GM19395 (cell line): ENCODE measurements at regions not wholly inside any gene's neighbourhood (a gene's known extent, or its start where the extent isn't known, plus 50 kb on each side); places are given as distances from the start of the nearest gene placed in this dataset.

Experiments
- ATAC-seq: cut with Tn5 transposase; IDR thresholded peaks from one replicate; pipeline ENCODE4 v1.9.1; 2021; ENCODE audit warnings: mild to moderate bottlenecking, moderate library complexity; ENCODE audit not compliant: unreplicated experiment

DNA sequence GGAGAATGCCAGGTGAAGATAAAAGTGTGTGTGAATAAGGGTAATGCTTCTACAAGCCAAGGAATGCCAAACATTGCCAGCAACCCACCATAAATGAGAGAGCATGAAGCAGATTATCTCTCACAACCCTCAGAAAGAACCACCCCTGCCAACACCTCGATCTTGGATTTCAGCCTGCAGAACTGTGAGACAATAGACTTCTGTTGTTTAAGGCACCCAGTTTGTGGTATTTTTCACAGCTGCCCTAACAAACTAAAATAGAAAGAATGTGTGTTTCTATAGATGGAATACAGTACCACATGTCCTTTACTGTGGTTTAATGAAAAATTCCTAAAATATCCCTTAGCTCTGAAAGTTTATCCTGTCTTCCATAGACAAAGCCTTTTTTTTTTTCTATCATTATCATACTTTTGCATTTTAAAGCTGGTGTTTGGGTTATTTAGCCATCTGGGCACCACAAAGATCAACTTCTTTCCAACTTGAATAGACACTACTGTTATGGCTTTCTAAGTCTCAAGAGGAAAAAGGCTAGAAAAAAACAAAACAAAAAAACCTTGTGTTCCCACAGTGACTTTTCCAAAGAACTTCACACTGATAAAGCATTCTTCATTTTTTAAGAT is 505.6 kb downstream of the KCTD12 start:
- no peak for ATAC-seq

- no peak for ATAC-seq
Observed at GRCh38 chr13:76379341-76380105, 506.7 kb downstream of the KCTD12 start.

DNA sequence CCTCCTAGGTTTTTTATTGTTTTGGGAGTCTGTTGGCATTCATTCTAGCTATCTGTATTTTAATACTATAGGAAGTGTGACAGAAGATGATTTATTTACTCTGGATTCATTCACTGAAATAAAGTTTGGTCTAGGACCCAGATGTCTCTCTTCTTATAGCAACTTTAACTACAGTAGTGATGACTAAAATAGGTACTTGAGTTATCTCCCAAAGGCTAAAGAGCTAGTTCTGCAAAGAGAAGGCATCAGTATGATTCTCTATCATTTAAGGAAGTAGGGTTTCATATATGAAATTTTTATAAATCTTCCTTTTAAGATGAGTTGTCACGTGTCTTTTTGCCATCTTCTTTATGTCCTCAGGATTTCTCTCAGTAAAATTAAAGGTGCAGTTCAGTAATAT is 507.4 kb downstream of the KCTD12 start:
- ATAC-seq = no peak

- ATAC-seq = no peak
Observed at GRCh38 chr13:76363682-76364289, 522.4 kb downstream of the KCTD12 start.

GRCh38 chr13:76361868-76362267 is 524.3 kb downstream of the KCTD12 start:
- ATAC-seq = no peak

DNA sequence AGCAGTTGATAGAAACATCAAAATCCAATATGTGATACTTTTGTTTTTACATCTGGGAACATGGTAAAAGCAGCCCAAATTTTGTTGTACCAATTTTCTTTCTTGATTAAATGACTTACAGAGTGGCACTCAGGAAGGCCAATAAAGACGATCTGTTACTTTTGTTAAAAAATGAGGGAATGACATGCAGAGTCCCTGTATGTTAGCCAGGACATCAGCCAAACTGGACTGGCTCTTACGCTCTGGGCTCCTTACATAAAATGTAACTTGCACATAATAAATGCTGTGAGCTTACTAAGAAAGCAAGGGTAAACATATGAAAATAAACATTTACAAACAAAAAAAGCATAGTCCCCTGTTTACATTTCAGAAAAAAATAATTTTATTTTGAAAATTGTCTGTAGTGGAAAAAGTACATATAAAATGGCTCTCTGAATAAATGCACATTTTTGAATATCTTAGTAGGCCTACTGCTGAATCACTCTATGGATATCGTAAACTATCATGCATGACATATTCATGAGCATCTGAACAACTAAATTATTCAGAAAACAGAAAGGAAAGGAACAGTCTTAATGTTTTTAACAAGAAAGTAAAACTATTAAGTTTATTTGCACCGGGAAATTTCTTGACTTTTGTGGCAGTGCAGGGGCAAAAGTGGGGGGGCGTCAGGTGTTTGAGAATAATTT is 534.5 kb downstream of the KCTD12 start:
- ATAC-seq = no peak

- no peak for ATAC-seq
Observed at GRCh38 chr13:76350399-76350798, 535.8 kb downstream of the KCTD12 start.

- ATAC-seq = no peak
Observed at GRCh38 chr13:76349700-76350099, 536.5 kb downstream of the KCTD12 start.

GRCh38 chr13:76339649-76340048 is 546.6 kb downstream of the KCTD12 start:
- ATAC-seq = peak; percentile 58

GRCh38 chr13:76338003-76338402 is 548.2 kb downstream of the KCTD12 start:
- no peak for ATAC-seq

- no peak for ATAC-seq
Observed at GRCh38 chr13:76336889-76337844, 549.0 kb downstream of the KCTD12 start.

DNA sequence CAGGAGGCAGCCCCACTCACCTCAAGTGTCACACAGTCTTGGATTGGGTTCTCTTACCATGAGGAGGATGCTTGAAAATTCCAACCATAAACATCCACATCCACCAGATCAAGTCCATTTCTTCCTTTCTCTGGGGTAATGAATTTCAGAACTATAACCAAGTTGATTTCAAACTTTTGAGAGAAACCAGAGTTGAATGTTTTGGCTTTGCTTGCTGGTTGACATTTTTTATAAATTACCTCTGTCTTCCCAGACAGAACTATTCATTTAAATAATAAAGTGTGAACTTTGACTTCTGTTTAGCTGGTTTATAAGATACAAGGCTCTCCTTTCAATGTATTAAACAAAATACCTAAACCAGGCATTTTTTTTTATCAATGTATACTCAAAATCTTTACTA is 550.7 kb downstream of the KCTD12 start:
- no peak for ATAC-seq

GRCh38 chr13:76331943-76332712 is 554.1 kb downstream of the KCTD12 start:
- no peak for ATAC-seq

DNA sequence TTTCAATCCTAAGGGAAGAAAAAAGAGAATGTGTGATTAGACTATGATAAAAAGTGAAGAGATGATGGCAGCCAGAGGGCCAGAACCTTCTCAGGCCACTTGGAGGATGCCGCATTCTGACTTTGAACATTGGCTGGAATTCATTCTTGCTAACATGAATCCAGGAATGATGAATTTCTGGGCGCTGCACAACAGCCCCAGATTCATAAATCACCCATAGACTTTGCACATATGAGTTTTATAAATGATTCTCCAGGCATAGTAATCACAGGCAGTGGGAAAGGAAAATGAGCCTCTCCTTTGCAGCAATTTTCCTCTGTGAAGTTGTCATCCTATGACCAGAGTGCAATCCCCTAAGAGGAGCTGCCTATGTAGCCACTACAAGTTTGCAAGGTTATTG is 555.4 kb downstream of the KCTD12 start:
- no peak for ATAC-seq

DNA sequence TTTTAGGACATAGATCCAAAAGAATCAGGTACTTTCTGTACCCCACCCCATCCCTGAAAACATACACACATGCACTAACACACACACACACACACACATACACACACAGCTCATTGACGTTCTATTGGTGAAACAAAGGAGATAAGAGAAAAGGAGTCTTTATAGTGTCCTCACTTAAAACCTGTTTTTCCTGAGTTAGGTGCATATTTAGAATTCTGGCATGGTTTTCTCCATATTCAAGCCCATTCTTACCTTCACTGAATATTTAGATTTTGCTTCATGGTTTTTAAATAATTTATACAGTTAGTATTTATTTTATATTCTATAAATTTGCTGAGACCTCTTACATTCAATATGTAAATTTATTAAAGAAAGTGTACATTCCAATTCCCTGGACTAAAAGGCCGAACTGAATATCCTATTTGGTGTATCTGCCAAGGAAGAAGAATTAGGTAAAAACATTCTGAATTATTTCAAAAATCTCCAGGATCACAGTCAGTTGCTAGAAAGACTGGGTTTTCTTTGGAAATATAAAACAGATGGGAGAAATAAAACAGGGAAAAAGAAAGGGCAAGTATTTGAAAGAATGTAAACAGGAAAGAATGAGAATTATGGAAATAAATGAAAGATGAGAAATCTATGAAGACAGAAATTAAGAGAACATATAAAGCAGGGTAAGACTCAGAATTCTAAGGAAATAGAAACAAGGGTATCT is 556.2 kb downstream of the KCTD12 start:
- ATAC-seq = no peak

DNA sequence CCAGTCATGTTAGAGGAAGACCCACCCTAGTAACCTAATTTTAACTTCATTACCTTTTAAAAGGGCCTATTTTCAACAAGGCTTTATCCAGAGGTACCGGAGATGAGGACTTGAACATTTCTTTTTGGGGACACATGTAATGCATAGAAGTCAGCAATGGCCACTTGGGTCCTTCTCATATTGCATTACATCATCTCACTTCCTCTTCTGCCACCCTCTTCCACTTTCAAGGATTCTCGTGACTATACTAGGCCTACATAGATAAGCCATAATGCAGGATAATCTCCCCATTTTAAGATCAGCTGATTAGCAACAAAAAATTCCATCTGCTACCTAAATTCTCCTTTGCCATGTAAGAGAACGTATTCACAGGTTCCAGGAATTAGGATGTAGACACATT is 557.2 kb downstream of the KCTD12 start:
- no peak for ATAC-seq

- ATAC-seq = no peak
Observed at GRCh38 chr13:76326343-76326742, 559.9 kb downstream of the KCTD12 start.

DNA sequence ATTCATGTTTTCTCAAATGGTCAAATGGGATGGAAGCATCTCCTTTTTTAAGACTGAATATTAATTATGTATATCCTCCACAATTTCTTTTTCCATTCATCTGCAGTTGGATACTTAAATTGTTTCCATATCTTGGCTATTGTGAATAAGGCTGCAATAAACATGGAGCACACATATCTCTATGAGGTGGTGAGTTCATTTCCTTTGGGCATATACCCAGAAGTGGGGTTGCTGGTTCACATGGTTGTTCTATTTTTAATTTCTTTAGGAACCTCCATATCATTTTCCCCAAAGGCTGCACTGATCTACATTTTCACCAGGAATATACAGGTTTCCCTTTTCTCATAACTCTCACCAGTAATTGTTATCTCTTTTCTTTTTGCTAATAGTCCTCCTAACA is 566.3 kb downstream of the KCTD12 start:
- ATAC-seq = no peak

DNA sequence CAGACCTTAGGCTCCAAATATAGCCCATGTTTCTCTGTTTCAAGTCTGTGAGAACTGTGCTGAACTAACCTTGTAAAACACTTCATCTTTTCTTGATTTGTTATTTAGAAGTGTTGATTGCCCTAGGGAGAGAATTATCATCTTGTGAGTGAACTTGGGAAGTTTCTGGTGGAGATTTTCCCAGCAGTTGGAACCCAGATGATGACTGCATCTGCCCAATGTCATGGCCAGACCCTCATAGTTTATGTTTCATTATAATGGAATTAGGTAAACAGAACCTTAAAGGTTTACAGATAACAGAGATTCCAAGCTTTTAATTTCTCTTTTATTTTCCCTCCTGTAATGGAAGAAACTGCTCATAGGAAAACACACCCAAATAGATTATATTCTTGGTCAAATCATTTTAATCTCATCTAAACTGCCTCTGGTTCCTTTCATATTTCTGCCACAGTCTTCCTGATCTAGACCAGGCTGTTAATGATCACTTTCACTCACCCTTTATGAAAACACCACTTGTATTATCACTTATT is 569.1 kb downstream of the KCTD12 start:
- no peak for ATAC-seq
